PC-9 (cell line): ENCODE measurements at regions not wholly inside any gene's neighbourhood (a gene's known extent, or its start where the extent isn't known, plus 50 kb on each side); places are given as distances from the start of the nearest gene placed in this dataset.
"Not testable (repeated sequence)": the region's sequence is repeated elsewhere in the genome, so short reads cannot be mapped to it uniquely, and the experiment has no call there.

Source experiments
- CTCF ChIP-seq: fragments of 200-600 bp; sonication (generic); conservative IDR thresholded peaks from 2 replicates; pipeline ENCODE4 v1.6.1; 2017; ENCODE audit warnings: mixed run types, antibody characterized with exemption, mild to moderate bottlenecking, moderate library complexity
- EZH2 ChIP-seq: fragments of 200-600 bp; sonication (generic); IDR thresholded peaks from 2 replicates; pipeline ENCODE4 v1.8.0; 2017; ENCODE audit warnings: antibody characterized with exemption, low read depth

- not testable (repeated sequence) for TF ChIP-seq CTCF, EZH2
Observed at GRCh38 chr12:115786490-115786889, 491.0 kb downstream of the MED13L start.
